ENCODE measurements at regions not wholly inside any gene's neighbourhood (a gene's known extent, or its start where the extent isn't known, plus 50 kb on each side); places are given as distances from the start of the nearest gene placed in this dataset.

- H3K9me3 Mint-ChIP-seq (ENCODE audit: unreplicated experiment) = no peaks in the 10 kb centered on the region
- Histone ChIP-seq H4K20me1 (ENCODE audit: insufficient read depth, low read length) (no peaks in the 10 kb centered on the region), H3K4me1 (ENCODE audit: insufficient read depth, low read length) (no peaks in the 10 kb centered on the region), H3K9ac (ENCODE audit: low read length) (no peak overlapping the region), H2AFZ (ENCODE audit: low read depth, low read length) (no peak overlapping the region), H3K27ac (ENCODE audit: low read depth, low read length) (no peak overlapping the region), H3K36me3 (ENCODE audit: insufficient read depth, low read length) (no peaks in the 10 kb centered on the region), H3K4me3 (ENCODE audit: insufficient read depth, low read depth, low read length) (no peak overlapping the region), H3K79me2 (ENCODE audit: insufficient read depth, low read length) (no peaks in the 10 kb centered on the region), H3K9me3 (ENCODE audit: insufficient read depth, low read depth, low read length) (no peaks in the 10 kb centered on the region), H3K4me2 (ENCODE audit: low read length) (no peak overlapping the region), H3K27me3 (ENCODE audit: insufficient read depth, low read length) (no peaks in the 10 kb centered on the region)
- FAIRE-seq = no peak
- no peaks in the 10 kb centered on the region for H3K36me3 Mint-ChIP-seq (ENCODE audit: low read depth, unreplicated experiment)
- DNase-seq (ENCODE audit: low read depth) = no peak
- peaks cover 49% of the 10 kb centered on the region for H3K27me3 Mint-ChIP-seq (ENCODE audit: low read depth, unreplicated experiment)
- H3K4me3 Mint-ChIP-seq (ENCODE audit: unreplicated experiment) = no peak overlapping the region
- H3K27ac Mint-ChIP-seq (ENCODE audit: unreplicated experiment) = no peak overlapping the region
- TF ChIP-seq EZH2 (IDR thresholded peaks at IDR 0.05; ENCODE audit: insufficient read depth, low read length) = no peak
- no peak for TF ChIP-seq CTCF (IDR thresholded peaks at IDR 0.05; ENCODE audit: insufficient read depth, low read depth, low read length)
- H3K4me1 Mint-ChIP-seq (ENCODE audit: low read depth, unreplicated experiment) = no peaks in the 10 kb centered on the region
Observed at GRCh38 chr11:134719397-134719796, 307.4 kb upstream of the B3GAT1 start.

GRCh38 chr11:134716582-134716981 lies 304.5 kb upstream of the B3GAT1 start:
- Mint-ChIP-seq H3K36me3 (ENCODE audit: low read depth, unreplicated experiment) (no peaks in the 10 kb centered on the region), H3K4me1 (ENCODE audit: low read depth, unreplicated experiment) (no peaks in the 10 kb centered on the region), H3K27ac (ENCODE audit: unreplicated experiment) (no peak overlapping the region), H3K27me3 (ENCODE audit: low read depth, unreplicated experiment) (peaks cover 53% of the 10 kb centered on the region), H3K4me3 (ENCODE audit: unreplicated experiment) (no peak overlapping the region), H3K9me3 (ENCODE audit: unreplicated experiment) (no peaks in the 10 kb centered on the region)
- H2AFZ ChIP-seq (ENCODE audit: low read depth, low read length) = no peak overlapping the region
- no peak overlapping the region for H3K27ac ChIP-seq (ENCODE audit: low read depth, low read length)
- DNase-seq (ENCODE audit: low read depth) (no peak), FAIRE-seq (no peak)
- no peaks in the 10 kb centered on the region for H3K27me3 ChIP-seq (ENCODE audit: insufficient read depth, low read length)
- no peaks in the 10 kb centered on the region for H3K4me1 ChIP-seq (ENCODE audit: insufficient read depth, low read length)
- no peaks in the 10 kb centered on the region for H3K9me3 ChIP-seq (ENCODE audit: insufficient read depth, low read depth, low read length)
- H3K4me3 ChIP-seq (ENCODE audit: insufficient read depth, low read depth, low read length) = no peak overlapping the region
- no peak for TF ChIP-seq CTCF (IDR thresholded peaks at IDR 0.05; ENCODE audit: insufficient read depth, low read depth, low read length)
- no peak for TF ChIP-seq EZH2 (IDR thresholded peaks at IDR 0.05; ENCODE audit: insufficient read depth, low read length)
- H3K79me2 ChIP-seq (ENCODE audit: insufficient read depth, low read length) = no peaks in the 10 kb centered on the region
- H4K20me1 ChIP-seq (ENCODE audit: insufficient read depth, low read length) = no peaks in the 10 kb centered on the region
- no peak overlapping the region for H3K9ac ChIP-seq (ENCODE audit: low read length)
- no peak overlapping the region for H3K4me2 ChIP-seq (ENCODE audit: low read length)
- H3K36me3 ChIP-seq (ENCODE audit: insufficient read depth, low read length) = no peaks in the 10 kb centered on the region

- Mint-ChIP-seq H3K36me3 (ENCODE audit: low read depth, unreplicated experiment) (no peaks in the 10 kb centered on the region), H3K27me3 (ENCODE audit: low read depth, unreplicated experiment) (peaks cover 53% of the 10 kb centered on the region), H3K4me1 (ENCODE audit: low read depth, unreplicated experiment) (no peaks in the 10 kb centered on the region), H3K27ac (ENCODE audit: unreplicated experiment) (no peak overlapping the region), H3K9me3 (ENCODE audit: unreplicated experiment) (no peaks in the 10 kb centered on the region), H3K4me3 (ENCODE audit: unreplicated experiment) (no peak overlapping the region)
- no peak overlapping the region for H3K4me3 ChIP-seq (ENCODE audit: insufficient read depth, low read depth, low read length)
- no peak for FAIRE-seq
- DNase-seq (ENCODE audit: low read depth) = no peak
- H3K9ac ChIP-seq (ENCODE audit: low read length) = no peak overlapping the region
- TF ChIP-seq CTCF (IDR thresholded peaks at IDR 0.05; ENCODE audit: insufficient read depth, low read depth, low read length) = no peak
- no peak for TF ChIP-seq EZH2 (IDR thresholded peaks at IDR 0.05; ENCODE audit: insufficient read depth, low read length)
- H4K20me1 ChIP-seq (ENCODE audit: insufficient read depth, low read length) = no peaks in the 10 kb centered on the region
- no peak overlapping the region for H3K4me2 ChIP-seq (ENCODE audit: low read length)
- no peak overlapping the region for H2AFZ ChIP-seq (ENCODE audit: low read depth, low read length)
- no peaks in the 10 kb centered on the region for H3K36me3 ChIP-seq (ENCODE audit: insufficient read depth, low read length)
- H3K9me3 ChIP-seq (ENCODE audit: insufficient read depth, low read depth, low read length) = no peaks in the 10 kb centered on the region
- no peaks in the 10 kb centered on the region for H3K4me1 ChIP-seq (ENCODE audit: insufficient read depth, low read length)
- H3K27ac ChIP-seq (ENCODE audit: low read depth, low read length) = no peak overlapping the region
- H3K27me3 ChIP-seq (ENCODE audit: insufficient read depth, low read length) = no peaks in the 10 kb centered on the region
- no peaks in the 10 kb centered on the region for H3K79me2 ChIP-seq (ENCODE audit: insufficient read depth, low read length)
Observed at GRCh38 chr11:134714021-134714656, 302.1 kb upstream of the B3GAT1 start.

Measured in astrocyte (in vitro differentiated cells and primary cell).